CD4-positive, alpha-beta T cell treated with Interleukin-17A for 4 hours (primary cell): ENCODE measurements at regions not wholly inside any gene's neighbourhood (a gene's known extent, or its start where the extent isn't known, plus 50 kb on each side); places are given as distances from the start of the nearest gene placed in this dataset.
"Not testable (repeated sequence)": the region's sequence is repeated elsewhere in the genome, so short reads cannot be mapped to it uniquely, and the experiment has no call there.

Source experiments
- DNase-seq: peaks from one replicate; pipeline ENCODE4 v3.0.0-alpha.2; 2020; ENCODE audit warnings: mixed read lengths

DNA sequence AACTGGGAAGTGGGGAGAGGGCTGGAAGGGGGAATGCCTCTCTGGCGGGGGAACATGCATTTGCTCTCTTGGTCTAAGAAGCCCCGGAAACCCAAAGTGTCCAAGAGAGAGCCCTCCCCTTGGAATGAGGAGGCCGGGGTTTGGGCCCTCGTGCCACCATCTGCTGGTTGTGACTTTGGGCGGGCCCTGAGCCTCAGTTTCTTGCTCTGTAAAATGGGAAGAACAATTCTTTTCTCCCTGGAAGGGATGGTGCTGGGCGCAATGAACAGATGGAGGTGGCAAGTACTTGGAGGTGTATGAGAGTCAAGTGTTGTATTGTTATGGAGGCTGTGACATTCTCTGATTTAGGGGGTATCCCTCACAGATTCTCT, 69.9 kb upstream of the TARDBP start:
- no peak for DNase-seq

GRCh38 chr1:10943041-10943440, 69.4 kb upstream of the TARDBP start:
- DNase-seq = no peak

- DNase-seq = no peak
Observed at GRCh38 chr1:10943991-10944730, 68.3 kb upstream of the TARDBP start.

- no peak for DNase-seq
Observed at GRCh38 chr1:10945991-10946509, 66.4 kb upstream of the TARDBP start.

- DNase-seq = no peak
Observed at GRCh38 chr1:10947181-10947580, 65.3 kb upstream of the TARDBP start.

GRCh38 chr1:10947691-10948462, 64.6 kb upstream of the TARDBP start:
- no peak for DNase-seq

DNA sequence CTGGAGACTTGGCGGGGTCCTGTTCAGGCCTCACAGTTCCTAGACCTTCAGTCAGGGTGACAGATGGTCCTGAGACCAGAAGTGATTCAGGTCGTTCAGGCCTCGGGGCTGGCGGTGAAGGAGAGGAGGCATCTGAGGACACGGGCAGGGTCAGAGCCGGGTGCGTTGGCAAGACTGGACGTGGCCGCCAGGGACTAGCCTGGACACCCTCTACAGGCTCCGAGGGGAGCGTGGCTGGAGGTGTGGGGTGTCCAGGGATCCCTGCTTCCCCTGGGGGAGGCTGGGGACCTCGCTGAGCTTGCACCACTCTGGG, 64.0 kb upstream of the TARDBP start:
- no peak for DNase-seq

DNA sequence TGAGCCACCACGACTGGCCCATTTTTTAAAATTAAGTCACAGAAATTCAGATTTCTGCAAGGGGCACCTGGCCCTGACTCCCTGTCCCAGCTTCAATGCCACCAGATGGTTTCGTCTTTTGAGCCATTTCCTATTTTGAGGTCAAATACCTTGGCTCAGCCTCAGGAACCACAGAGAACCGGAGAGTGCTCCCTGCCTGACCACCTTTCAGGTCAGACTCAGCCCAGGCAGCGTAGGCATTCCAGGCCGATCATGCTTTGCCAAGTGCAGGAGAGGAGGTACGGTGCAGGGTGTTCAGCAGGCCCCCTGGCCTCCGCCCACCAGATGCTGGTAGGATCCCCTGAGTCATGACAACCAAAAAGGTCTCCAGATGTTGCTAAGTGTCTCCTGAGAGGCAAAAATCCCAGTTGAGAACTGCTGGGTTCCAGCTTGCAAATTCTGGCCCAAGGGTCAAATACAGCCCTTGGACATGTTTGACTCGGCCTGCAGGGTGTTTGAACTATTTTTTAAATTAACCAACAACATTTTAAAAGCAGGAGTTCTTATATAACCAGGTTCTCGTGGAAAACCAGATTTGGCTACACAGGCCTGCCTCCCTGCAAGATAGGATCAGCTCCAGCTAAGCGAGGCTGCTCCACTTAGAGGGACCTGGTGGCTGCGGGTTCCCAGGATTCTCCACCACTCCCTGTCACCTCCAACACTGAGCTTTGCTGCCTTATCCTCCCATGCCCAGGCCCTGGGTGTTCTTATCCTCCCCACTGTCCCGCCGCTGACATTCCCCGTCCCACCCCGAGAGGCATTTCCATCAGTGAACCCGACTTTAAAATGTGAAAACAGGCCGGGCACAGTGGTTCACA, 61.9 kb upstream of the TARDBP start:
- no peak for DNase-seq

DNA sequence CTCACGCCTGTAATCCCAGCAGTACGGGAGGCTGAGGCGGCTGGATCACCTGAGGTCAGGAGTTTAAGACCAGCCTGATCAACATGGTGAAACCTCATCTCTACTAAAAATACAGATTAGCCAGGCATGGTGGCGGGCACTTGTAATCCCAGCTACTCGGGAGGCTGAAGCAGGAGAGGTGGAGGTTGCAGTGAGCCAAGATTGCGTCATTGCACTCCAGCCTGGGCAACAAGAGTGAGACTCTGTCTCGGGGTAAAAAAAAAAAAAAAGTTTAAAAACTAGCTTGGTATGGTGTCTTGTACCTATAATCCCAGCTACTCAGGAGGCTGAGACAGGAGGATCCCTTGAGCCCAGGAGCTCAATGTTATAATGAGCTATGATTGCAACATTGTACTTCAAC, 61.2 kb upstream of the TARDBP start:
- not testable (repeated sequence) for DNase-seq

GRCh38 chr1:10951961-10952360, 60.5 kb upstream of the TARDBP start:
- no peak for DNase-seq

- DNase-seq = no peak
Observed at GRCh38 chr1:10953505-10954193, 58.8 kb upstream of the TARDBP start.

GRCh38 chr1:10957133-10957532, 55.3 kb upstream of the TARDBP start:
- DNase-seq = no peak

DNA sequence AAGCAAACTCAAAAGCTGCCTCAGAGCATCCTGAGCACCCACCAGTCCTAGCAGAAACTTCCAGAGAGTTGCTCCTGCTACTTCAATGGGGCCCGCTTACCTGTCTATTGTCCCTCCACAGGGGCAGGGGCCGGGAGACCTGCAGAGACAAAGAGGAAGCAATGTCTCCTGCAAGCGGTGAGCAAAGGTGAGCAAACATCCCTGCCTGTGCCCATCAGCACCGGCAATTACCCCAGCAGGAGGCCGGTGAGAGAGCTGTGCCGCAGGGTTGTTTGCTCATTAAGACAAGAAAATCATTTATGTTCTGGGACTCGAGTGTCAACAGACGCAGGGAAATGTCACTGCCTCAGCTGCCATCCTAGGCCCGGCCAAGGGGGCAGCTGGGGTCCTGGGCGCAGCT, 53.8 kb upstream of the TARDBP start:
- no peak for DNase-seq

DNA sequence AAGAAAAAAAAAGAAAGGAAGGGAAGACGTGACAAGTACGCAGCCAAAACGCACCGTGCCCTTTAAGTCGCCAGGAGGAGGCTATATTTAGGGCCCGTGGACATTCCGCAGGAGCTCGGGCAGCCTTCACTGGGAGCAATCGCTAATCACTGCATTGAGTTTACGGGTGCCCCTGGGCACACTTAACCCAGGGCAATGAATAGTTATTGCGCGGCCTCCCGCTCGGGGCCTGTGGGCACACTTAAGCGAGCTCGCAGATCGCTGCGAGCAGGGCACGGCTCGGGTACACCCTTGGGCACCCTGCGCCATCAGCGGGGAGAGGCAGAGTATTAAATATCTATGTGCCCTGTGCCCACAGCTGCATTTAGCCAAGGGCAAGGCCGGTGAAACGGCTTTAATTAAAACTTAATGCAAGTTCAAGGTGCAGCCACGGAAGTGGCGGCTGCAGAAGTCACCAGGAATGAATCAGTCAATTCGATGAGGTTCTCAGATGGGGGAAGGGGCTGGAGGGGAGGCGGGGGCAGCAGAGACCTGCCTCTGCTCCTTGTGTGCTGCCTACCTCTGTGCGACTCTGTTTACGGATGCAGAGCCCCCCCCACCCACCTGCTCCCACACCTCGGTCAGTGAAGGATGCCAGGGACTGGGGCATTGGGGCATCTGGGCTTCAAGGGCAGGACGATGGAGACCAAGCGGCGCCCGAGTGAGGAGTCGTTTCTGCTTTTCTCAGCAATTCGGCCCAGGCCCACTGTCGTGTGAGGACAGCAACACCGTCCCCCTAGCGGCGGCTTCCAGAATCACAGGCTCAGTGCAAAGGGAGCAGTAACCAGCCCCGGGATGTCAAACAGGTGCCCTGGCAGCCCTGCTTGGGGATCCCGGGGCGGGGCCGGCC, 51.8 kb upstream of the TARDBP start:
- peak; percentile 84 for DNase-seq

- DNase-seq = no peak
Observed at GRCh38 chr1:10961300-10961833, 51.1 kb upstream of the TARDBP start.

- DNase-seq = no peak
Observed at GRCh38 chr1:10962483-10962882, 50.0 kb upstream of the TARDBP start.
